SK-N-SH (cell line): ENCODE measurements at regions not wholly inside any gene's neighbourhood (a gene's known extent, or its start where the extent isn't known, plus 50 kb on each side); places are given as distances from the start of the nearest gene placed in this dataset.

Experiments used
- CHD2 ChIP-seq: fragments of 150-350 bp; IDR thresholded peaks from 2 replicates; pipeline ENCODE4 v1.6.1; 2018; ENCODE audit warnings: low read length; ENCODE audit not compliant: partially characterized antibody
- CTCF ChIP-seq: fragments of 200-600 bp; sonication (generic); IDR thresholded peaks from 2 replicates; pipeline ENCODE4 v1.6.1; 2017; ENCODE audit warnings: antibody characterized with exemption, mild to moderate bottlenecking, moderate library complexity
- EP300 ChIP-seq, 2 experiments: IDR thresholded peaks; 2 replicates each; pipeline versions ENCODE4 v1.4.0 to v1.6.1; 2012; ENCODE audit warnings: borderline replicate concordance in 1 of 2, low read depth in 1 of 2, low read length in 1 of 2
- EZH2phosphoT487 ChIP-seq: fragments of 200-600 bp; sonication (generic); IDR thresholded peaks from 2 replicates; pipeline ENCODE4 v1.6.1; 2017; ENCODE audit warnings: low read depth, mixed run types, mild to moderate bottlenecking, antibody characterized with exemption, moderate library complexity, borderline replicate concordance
- FOXM1 ChIP-seq: IDR thresholded peaks from 2 replicates; pipeline ENCODE4 v1.4.0; 2012; ENCODE audit warnings: low read depth, mild to moderate bottlenecking
- JUND ChIP-seq: IDR thresholded peaks from 2 replicates; pipeline ENCODE4 v1.4.0; 2012
- MXI1 ChIP-seq: IDR thresholded peaks from 2 replicates; pipeline ENCODE4 v1.6.1; 2012; ENCODE audit warnings: mild to moderate bottlenecking, low read depth, low read length, improper control_type of control experiment
- NFIC ChIP-seq: IDR thresholded peaks from 2 replicates; pipeline ENCODE4 v1.4.0; 2012; ENCODE audit warnings: borderline replicate concordance
- POLR2AphosphoS5 ChIP-seq: IDR thresholded peaks from 2 replicates; pipeline ENCODE4 v1.6.1; 2012; ENCODE audit warnings: low read depth, low read length
- RAD21 ChIP-seq: IDR thresholded peaks from 2 replicates; pipeline ENCODE4 v1.6.1; 2012; ENCODE audit warnings: mild to moderate bottlenecking, low read length
- TAF1 ChIP-seq: IDR thresholded peaks from 2 replicates; pipeline ENCODE4 v1.6.1; 2012; ENCODE audit warnings: low read depth, mild to moderate bottlenecking, low read length, moderate library complexity, borderline replicate concordance
- YY1 ChIP-seq: IDR thresholded peaks from 2 replicates; pipeline ENCODE4 v1.4.0; 2012; ENCODE audit warnings: low read depth, mild to moderate bottlenecking
- TF ChIP-seq, protein P1 (sequence below): IDR thresholded peaks from 2 replicates; pipeline ENCODE4 v1.6.1; 2012; ENCODE audit warnings: mild to moderate bottlenecking, low read depth, low read length, moderate library complexity
- TF ChIP-seq, protein P2 (sequence below): fragments of 150-350 bp; IDR thresholded peaks from 2 replicates; pipeline ENCODE4 v1.6.1; 2017; ENCODE audit warnings: antibody characterized with exemption, low read length, low read depth, borderline replicate concordance

- no peak for TF ChIP-seq YY1
- TF ChIP-seq EP300 (IDR thresholded peaks at IDR 0.05; ENCODE audit: borderline replicate concordance in 1 of 2, low read depth in 1 of 2, low read length in 1 of 2) = no peak
- TF ChIP-seq POLR2AphosphoS5 = no peak
- no peak for TF ChIP-seq TAF1
- no peak for TF ChIP-seq CTCF
- TF ChIP-seq, protein P1, sequence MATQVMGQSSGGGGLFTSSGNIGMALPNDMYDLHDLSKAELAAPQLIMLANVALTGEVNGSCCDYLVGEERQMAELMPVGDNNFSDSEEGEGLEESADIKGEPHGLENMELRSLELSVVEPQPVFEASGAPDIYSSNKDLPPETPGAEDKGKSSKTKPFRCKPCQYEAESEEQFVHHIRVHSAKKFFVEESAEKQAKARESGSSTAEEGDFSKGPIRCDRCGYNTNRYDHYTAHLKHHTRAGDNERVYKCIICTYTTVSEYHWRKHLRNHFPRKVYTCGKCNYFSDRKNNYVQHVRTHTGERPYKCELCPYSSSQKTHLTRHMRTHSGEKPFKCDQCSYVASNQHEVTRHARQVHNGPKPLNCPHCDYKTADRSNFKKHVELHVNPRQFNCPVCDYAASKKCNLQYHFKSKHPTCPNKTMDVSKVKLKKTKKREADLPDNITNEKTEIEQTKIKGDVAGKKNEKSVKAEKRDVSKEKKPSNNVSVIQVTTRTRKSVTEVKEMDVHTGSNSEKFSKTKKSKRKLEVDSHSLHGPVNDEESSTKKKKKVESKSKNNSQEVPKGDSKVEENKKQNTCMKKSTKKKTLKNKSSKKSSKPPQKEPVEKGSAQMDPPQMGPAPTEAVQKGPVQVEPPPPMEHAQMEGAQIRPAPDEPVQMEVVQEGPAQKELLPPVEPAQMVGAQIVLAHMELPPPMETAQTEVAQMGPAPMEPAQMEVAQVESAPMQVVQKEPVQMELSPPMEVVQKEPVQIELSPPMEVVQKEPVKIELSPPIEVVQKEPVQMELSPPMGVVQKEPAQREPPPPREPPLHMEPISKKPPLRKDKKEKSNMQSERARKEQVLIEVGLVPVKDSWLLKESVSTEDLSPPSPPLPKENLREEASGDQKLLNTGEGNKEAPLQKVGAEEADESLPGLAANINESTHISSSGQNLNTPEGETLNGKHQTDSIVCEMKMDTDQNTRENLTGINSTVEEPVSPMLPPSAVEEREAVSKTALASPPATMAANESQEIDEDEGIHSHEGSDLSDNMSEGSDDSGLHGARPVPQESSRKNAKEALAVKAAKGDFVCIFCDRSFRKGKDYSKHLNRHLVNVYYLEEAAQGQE = no peak
- TF ChIP-seq RAD21 = no peak
- no peak for TF ChIP-seq MXI1
- no peak for TF ChIP-seq CHD2
- TF ChIP-seq JUND = no peak
- TF ChIP-seq NFIC = no peak
- TF ChIP-seq, protein P2, sequence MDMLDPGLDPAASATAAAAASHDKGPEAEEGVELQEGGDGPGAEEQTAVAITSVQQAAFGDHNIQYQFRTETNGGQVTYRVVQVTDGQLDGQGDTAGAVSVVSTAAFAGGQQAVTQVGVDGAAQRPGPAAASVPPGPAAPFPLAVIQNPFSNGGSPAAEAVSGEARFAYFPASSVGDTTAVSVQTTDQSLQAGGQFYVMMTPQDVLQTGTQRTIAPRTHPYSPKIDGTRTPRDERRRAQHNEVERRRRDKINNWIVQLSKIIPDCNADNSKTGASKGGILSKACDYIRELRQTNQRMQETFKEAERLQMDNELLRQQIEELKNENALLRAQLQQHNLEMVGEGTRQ = no peak
- TF ChIP-seq EZH2phosphoT487 = no peak
- no peak for TF ChIP-seq FOXM1
These were observed 448.4 kb downstream of the COG6 start for GRCh38 chr13:40103864-40104263.
